IMR-90 (cell line): ENCODE measurements at regions not wholly inside any gene's neighbourhood (a gene's known extent, or its start where the extent isn't known, plus 50 kb on each side); places are given as distances from the start of the nearest gene placed in this dataset.

Experiments
- ATAC-seq: fragments of 200-7000 bp; cut with Tn5 transposase; 2 replicates; pipeline ENCODE4 v1.9.1; 2020; ENCODE audit warnings: low read depth, mild to moderate bottlenecking, moderate library complexity
- BruUV-seq: library from RNA; stranded (reverse); fragments of 400-500 nt; replicated peaks from 2 replicates; lab custom pipeline; 2021; lab: Mats Ljungman, UMichigan
- CTCF ChIA-PET: fragments of 300-600 bp; formaldehyde crosslinking; extraction: SDS; loops from one replicate; lab custom pipeline; 2021; ENCODE audit warnings: antibody characterized with exemption; lab: Yijun Ruan, JAX
- POLR2A ChIA-PET: fragments of 300-600 bp; sonication (Branson Sonifier 250); formaldehyde crosslinking; loops from one replicate; lab custom pipeline; 2022; ENCODE audit warnings: antibody characterized with exemption; ENCODE audit not compliant: unreplicated experiment; lab: Charles Lee
- DNase-seq: peaks from one replicate; pipeline ENCODE4 v3.0.0; 2013
- H2AFZ ChIP-seq: replicated peaks from 2 replicates; pipeline ENCODE3; 2013; ENCODE audit warnings: low read length, mild to moderate bottlenecking; ENCODE audit not compliant: poor library complexity
- H2AK5ac ChIP-seq: 2 replicates; pipeline ENCODE4 v1.6.1; 2013; ENCODE audit warnings: low read depth, low read length, inconsistent platforms
- H2AK9ac ChIP-seq: replicated peaks from 2 replicates; pipeline ENCODE3; 2013; ENCODE audit warnings: mild to moderate bottlenecking, low read depth, low read length, moderate library complexity; ENCODE audit not compliant: poor library complexity
- H2BK120ac ChIP-seq: 2 replicates; pipeline ENCODE4 v1.6.1; 2013; ENCODE audit warnings: low read depth, low read length, inconsistent platforms
- H2BK15ac ChIP-seq: 3 replicates; pipeline ENCODE4 v1.6.1; 2013; ENCODE audit warnings: low read depth, low read length, inconsistent platforms
- H2BK20ac ChIP-seq: 2 replicates; pipeline ENCODE4 v1.6.1; 2013; ENCODE audit warnings: low read depth, mild to moderate bottlenecking, inconsistent platforms, low read length, moderate library complexity
- H2BK5ac ChIP-seq: 2 replicates; pipeline ENCODE4 v1.6.1; 2013; ENCODE audit warnings: mild to moderate bottlenecking, low read depth, low read length, inconsistent platforms; ENCODE audit not compliant: poor library complexity, severe bottlenecking
- H3K14ac ChIP-seq: replicated peaks from 2 replicates; pipeline ENCODE4 v1.6.1; 2013; ENCODE audit warnings: low read depth, low read length, inconsistent platforms
- H3K18ac ChIP-seq: 2 replicates; pipeline ENCODE4 v1.6.1; 2013; ENCODE audit warnings: low read depth, low read length, control low read depth
- H3K23ac ChIP-seq: 2 replicates; pipeline ENCODE4 v1.6.1; 2013; ENCODE audit warnings: low read depth, low read length, inconsistent platforms
- H3K27ac ChIP-seq: 2 replicates; pipeline ENCODE4 v1.5.1; 2013; ENCODE audit warnings: mild to moderate bottlenecking, control low read depth, low read length; ENCODE audit not compliant: insufficient read depth
- H3K27me3 ChIP-seq: 2 replicates; pipeline ENCODE4 v1.6.1; 2013; ENCODE audit warnings: low read length; ENCODE audit not compliant: control insufficient read depth, insufficient read depth
- H3K36me3 ChIP-seq: 2 replicates; pipeline ENCODE4 v1.6.1; 2013; ENCODE audit warnings: low read length, mixed read lengths; ENCODE audit not compliant: control insufficient read depth, insufficient read depth
- H3K4ac ChIP-seq: 2 replicates; pipeline ENCODE4 v1.6.1; 2013; ENCODE audit warnings: low read depth, low read length, inconsistent platforms
- H3K4me1 ChIP-seq: 2 replicates; pipeline ENCODE4 v1.6.1; 2013; ENCODE audit warnings: low read length, mixed read lengths; ENCODE audit not compliant: control insufficient read depth, insufficient read depth
- H3K4me2 ChIP-seq: 2 replicates; pipeline ENCODE4 v1.6.1; 2013; ENCODE audit warnings: low read depth, mild to moderate bottlenecking, control low read depth, low read length, moderate library complexity
- H3K4me3 ChIP-seq: 2 replicates; pipeline ENCODE4 v1.5.1; 2013; ENCODE audit warnings: low read depth, mild to moderate bottlenecking, control low read depth, low read length, moderate library complexity; ENCODE audit not compliant: insufficient read depth
- H3K56ac ChIP-seq: 2 replicates; pipeline ENCODE4 v1.6.1; 2013; ENCODE audit warnings: low read length, inconsistent platforms; ENCODE audit not compliant: insufficient read depth; ENCODE audit errors: extremely low read depth
- H3K79me1 ChIP-seq, 2 experiments: 2 replicates each; pipeline ENCODE4 v1.6.1; 2013; ENCODE audit warnings: low read length in 2 of 2, inconsistent platforms in 1 of 2, low read depth in 1 of 2
- H3K9ac ChIP-seq: 2 replicates; pipeline ENCODE4 v1.6.1; 2013; ENCODE audit warnings: low read depth, low read length, control low read depth
- H3K9me1 ChIP-seq: 2 replicates; pipeline ENCODE4 v1.6.1; 2013; ENCODE audit warnings: low read length, inconsistent platforms; ENCODE audit not compliant: insufficient read depth
- H3K9me3 ChIP-seq: 2 replicates; pipeline ENCODE4 v1.6.1; 2013; ENCODE audit warnings: low read length; ENCODE audit not compliant: control insufficient read depth, insufficient read depth
- H4K20me1 ChIP-seq: 2 replicates; pipeline ENCODE4 v1.6.1; 2013; ENCODE audit warnings: low read length, inconsistent platforms; ENCODE audit not compliant: insufficient read depth
- H4K5ac ChIP-seq: 2 replicates; pipeline ENCODE4 v1.6.1; 2013; ENCODE audit warnings: mild to moderate bottlenecking, low read depth, low read length, control low read depth
- H4K8ac ChIP-seq, 2 experiments: 2 replicates each; pipeline ENCODE4 v1.6.1; 2013; ENCODE audit warnings: low read depth in 2 of 2, low read length in 2 of 2, control low read depth in 1 of 2, inconsistent platforms in 1 of 2
- H4K91ac ChIP-seq: 2 replicates; pipeline ENCODE4 v1.6.1; 2013; ENCODE audit warnings: low read depth, low read length, inconsistent platforms; ENCODE audit not compliant: insufficient read depth
- BHLHE40 ChIP-seq: fragments of 150-350 bp; IDR thresholded peaks from 2 replicates; pipeline ENCODE4 v1.6.1; 2016; ENCODE audit warnings: mild to moderate bottlenecking, low read depth, low read length
- CEBPB ChIP-seq: IDR thresholded peaks from 2 replicates; pipeline ENCODE4 v1.6.1; 2012; ENCODE audit warnings: low read depth, low read length, improper control_type of control experiment
- CHD1 ChIP-seq: IDR thresholded peaks from 2 replicates; pipeline ENCODE4 v1.6.1; 2012; ENCODE audit warnings: low read depth, low read length, improper control_type of control experiment
- FOS ChIP-seq: fragments of 150-350 bp; IDR thresholded peaks from 2 replicates; pipeline ENCODE4 v1.6.1; 2016; ENCODE audit warnings: low read depth, low read length
- MAFK ChIP-seq: IDR thresholded peaks from 2 replicates; pipeline ENCODE4 v1.6.1; 2012; ENCODE audit warnings: low read depth, low read length, improper control_type of control experiment
- MAZ ChIP-seq: IDR thresholded peaks from 2 replicates; pipeline ENCODE4 v1.6.1; 2012; ENCODE audit warnings: low read depth, mild to moderate bottlenecking, low read length, improper control_type of control experiment, moderate library complexity, borderline replicate concordance
- MXI1 ChIP-seq: IDR thresholded peaks from 2 replicates; pipeline ENCODE4 v1.6.1; 2012; ENCODE audit warnings: low read depth, mild to moderate bottlenecking, low read length, moderate library complexity, borderline replicate concordance
- NFE2L2 ChIP-seq: fragments of 150-350 bp; IDR thresholded peaks from 2 replicates; pipeline ENCODE4 v1.6.1; 2016; ENCODE audit warnings: low read depth, mild to moderate bottlenecking, low read length
- POLR2A ChIP-seq: IDR thresholded peaks from 2 replicates; pipeline ENCODE4 v1.6.1; 2012; ENCODE audit warnings: mild to moderate bottlenecking, low read depth, low read length
- RAD21 ChIP-seq: IDR thresholded peaks from 2 replicates; pipeline ENCODE4 v1.6.1; 2012; ENCODE audit warnings: low read length, improper control_type of control experiment
- RCOR1 ChIP-seq: IDR thresholded peaks from 2 replicates; pipeline ENCODE4 v1.6.1; 2012; ENCODE audit warnings: mild to moderate bottlenecking, low read length, improper control_type of control experiment; ENCODE audit not compliant: insufficient replicate concordance
- RFX5 ChIP-seq: IDR thresholded peaks from 2 replicates; pipeline ENCODE4 v1.8.0; 2012; ENCODE audit warnings: low read depth, mild to moderate bottlenecking, low read length, moderate library complexity
- SMC3 ChIP-seq: fragments of 150-350 bp; IDR thresholded peaks from 2 replicates; pipeline ENCODE4 v1.6.1; 2016; ENCODE audit warnings: low read depth, mild to moderate bottlenecking, antibody characterized with exemption, low read length, moderate library complexity
- WGBS, 2 experiments: methylation state at CpG; one replicate each; pipeline versions ENCODE4 v1.1.5 to v1.1.7; 2013; ENCODE audit warnings: missing lambda C conversion rate in 2 of 2; ENCODE audit not compliant: insufficient read length in 1 of 2; ENCODE audit errors: extremely low coverage in 2 of 2; 5-methylcytosine and 5-hydroxymethylcytosine counted together
- dilution Hi-C: fragments of 300-500 bp; cut with HindIII; formaldehyde crosslinking; loops from one replicate; pipeline ENCODE4 v1.14.3; 2018; ENCODE audit warnings: low sequenced_read_pairs; ENCODE audit not compliant: unreplicated experiment
- in situ Hi-C: fragments of 300-500 bp; cut with MboI; formaldehyde crosslinking; loops from 3 replicates; pipeline ENCODE4 v1.14.3; 2019; ENCODE audit warnings: low sequenced_read_pairs, inconsistent platforms, mixed read lengths
- intact Hi-C: fragments of 100-400 bp; cut with micrococcal nuclease; formaldehyde crosslinking; loops from 2 replicates; pipeline ENCODE4 v1.10.0; 2022
- TF ChIP-seq, protein P1 (sequence below): fragments of 150-350 bp; IDR thresholded peaks from 2 replicates; pipeline ENCODE4 v1.6.1; 2017; ENCODE audit warnings: mild to moderate bottlenecking, antibody characterized with exemption, low read length, low read depth
- TF ChIP-seq, protein P2 (sequence below): fragments of 150-350 bp; IDR thresholded peaks from 2 replicates; pipeline ENCODE4 v1.6.1; 2016; ENCODE audit warnings: low read depth, mild to moderate bottlenecking, low read length, moderate library complexity, borderline replicate concordance

DNA sequence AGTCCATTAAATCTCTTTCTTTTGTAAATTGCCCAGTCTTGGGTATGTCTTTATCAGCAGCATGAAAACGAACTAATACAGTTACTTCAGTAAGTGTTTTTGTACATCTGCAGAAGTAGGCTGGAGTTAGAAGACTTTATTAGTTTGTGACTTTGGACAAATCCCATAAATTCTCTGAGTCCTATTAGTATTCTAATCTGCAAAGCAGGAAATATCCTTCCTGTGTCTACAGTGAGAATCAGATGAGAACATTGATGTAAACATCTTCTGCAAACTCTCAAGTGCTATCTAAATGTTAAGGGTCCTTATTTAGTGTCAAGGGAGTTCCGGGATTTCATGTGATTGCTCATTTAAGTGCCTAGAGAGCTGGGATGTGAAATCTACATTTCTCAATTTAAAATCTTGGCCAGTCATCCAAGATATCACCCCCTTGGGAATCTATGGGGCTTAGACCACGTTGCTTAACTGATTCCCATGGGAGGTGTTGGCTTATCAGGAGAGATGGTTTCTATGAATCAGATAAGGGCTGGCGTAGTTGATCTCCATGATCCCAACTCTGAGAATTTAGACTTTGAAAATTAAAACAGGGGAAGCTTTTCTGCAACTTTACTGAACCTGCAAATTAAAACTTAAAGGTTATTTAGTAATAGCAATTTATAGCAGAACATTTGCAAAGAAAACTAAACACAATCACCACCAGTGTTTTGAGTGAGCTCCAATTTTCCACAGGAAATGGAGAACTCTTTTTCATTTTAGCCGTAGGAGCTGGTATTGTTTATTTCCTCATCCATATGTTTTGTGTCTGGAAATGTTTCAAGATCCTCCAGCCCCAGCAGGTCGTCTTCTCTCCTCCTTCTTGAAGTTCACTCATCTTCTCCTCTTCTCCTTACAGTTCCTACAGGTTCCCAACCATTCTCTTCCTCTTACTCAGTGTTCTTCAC lies 241.6 kb upstream of the CD180 start:
- H3K4me3 ChIP-seq, result no peak overlapping the region
- ChIA-PET POLR2A (interaction anchor here (0.5 kb wide), 1 partner anchor 752 kb away, joined by 14 read pairs; no protein-coding TSS in a partner anchor), CTCF (no interaction called here)
- no peaks in the 10 kb centered on the region for H3K36me3 ChIP-seq
- H3K23ac ChIP-seq, result no peak overlapping the region
- H3K79me1 ChIP-seq, result no peaks in the 10 kb centered on the region
- no TSS peak for BruUV-seq
- dilution Hi-C loops (no loop called here), in situ Hi-C loops (no loop called here), intact Hi-C loops (no loop called here)
- H3K27ac ChIP-seq, result no peak overlapping the region
- H3K9me1 ChIP-seq, result no peaks in the 10 kb centered on the region
- WGBS, 2 experiments, result no CpG with 5 or more reads among the region's 6 CpGs
- no peaks in the 10 kb centered on the region for H3K4me1 ChIP-seq
- no peaks in the 10 kb centered on the region for H3K27me3 ChIP-seq
- H2AK5ac ChIP-seq, result no peak overlapping the region
- no peak overlapping the region for H4K8ac ChIP-seq
- no peak overlapping the region for H3K9ac ChIP-seq
- H4K20me1 ChIP-seq, result no peaks in the 10 kb centered on the region
- H3K4me2 ChIP-seq, result no peak overlapping the region
- no peak overlapping the region for H2BK120ac ChIP-seq
- H2BK20ac ChIP-seq, result no peak overlapping the region
- H3K9me3 ChIP-seq, result no peaks in the 10 kb centered on the region
- H2BK15ac ChIP-seq, result no peak overlapping the region
- H4K91ac ChIP-seq, result no peak overlapping the region
- H3K18ac ChIP-seq, result no peak overlapping the region
- no peak overlapping the region for H3K4ac ChIP-seq
- H2BK5ac ChIP-seq, result no peak overlapping the region
- H2AFZ ChIP-seq, result no peak overlapping the region
- H3K56ac ChIP-seq, result no peak overlapping the region
- no peak overlapping the region for H4K5ac ChIP-seq
- no peak overlapping the region for H2AK9ac ChIP-seq
- H3K14ac ChIP-seq, result no peak overlapping the region
- ATAC-seq (no peak), DNase-seq (no peak)
- TF ChIP-seq RAD21 (no peak), CEBPB (no peak), POLR2A (no peak), CHD1 (no peak), BHLHE40 (no peak), MAZ (no peak), MAFK (no peak), MXI1 (no peak), SMC3 (no peak), NFE2L2 (no peak), RFX5 (no peak), FOS (no peak), RCOR1 (no peak)
- TF ChIP-seq, protein P1, sequence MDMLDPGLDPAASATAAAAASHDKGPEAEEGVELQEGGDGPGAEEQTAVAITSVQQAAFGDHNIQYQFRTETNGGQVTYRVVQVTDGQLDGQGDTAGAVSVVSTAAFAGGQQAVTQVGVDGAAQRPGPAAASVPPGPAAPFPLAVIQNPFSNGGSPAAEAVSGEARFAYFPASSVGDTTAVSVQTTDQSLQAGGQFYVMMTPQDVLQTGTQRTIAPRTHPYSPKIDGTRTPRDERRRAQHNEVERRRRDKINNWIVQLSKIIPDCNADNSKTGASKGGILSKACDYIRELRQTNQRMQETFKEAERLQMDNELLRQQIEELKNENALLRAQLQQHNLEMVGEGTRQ, result no peak
- TF ChIP-seq, protein P2, sequence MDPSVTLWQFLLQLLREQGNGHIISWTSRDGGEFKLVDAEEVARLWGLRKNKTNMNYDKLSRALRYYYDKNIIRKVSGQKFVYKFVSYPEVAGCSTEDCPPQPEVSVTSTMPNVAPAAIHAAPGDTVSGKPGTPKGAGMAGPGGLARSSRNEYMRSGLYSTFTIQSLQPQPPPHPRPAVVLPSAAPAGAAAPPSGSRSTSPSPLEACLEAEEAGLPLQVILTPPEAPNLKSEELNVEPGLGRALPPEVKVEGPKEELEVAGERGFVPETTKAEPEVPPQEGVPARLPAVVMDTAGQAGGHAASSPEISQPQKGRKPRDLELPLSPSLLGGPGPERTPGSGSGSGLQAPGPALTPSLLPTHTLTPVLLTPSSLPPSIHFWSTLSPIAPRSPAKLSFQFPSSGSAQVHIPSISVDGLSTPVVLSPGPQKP, result no peak
